CD14-positive monocyte (primary cell): ENCODE measurements at regions not wholly inside any gene's neighbourhood (a gene's known extent, or its start where the extent isn't known, plus 50 kb on each side); places are given as distances from the start of the nearest gene placed in this dataset.

Source experiments
- DNase-seq, 3 donors: peaks; one replicate each; pipeline ENCODE4 v3.0.0-alpha.2; 2011 to 2022
- H2AFZ ChIP-seq: 2 replicates; pipeline ENCODE4 v1.6.0; 2012; ENCODE audit warnings: mild to moderate bottlenecking, low read depth, low read length, inconsistent platforms; ENCODE audit not compliant: insufficient read depth, poor library complexity, severe bottlenecking
- H3K27ac ChIP-seq, 2 donors: 1 replicate in 1 of 2; 2 replicates in 1 of 2; pipeline ENCODE4 v1.5.1; 2012 to 2013; ENCODE audit warnings: low read length in 2 of 2, control low read depth in 1 of 2, inconsistent platforms in 1 of 2, low read depth in 1 of 2, mild to moderate bottlenecking in 1 of 2
- H3K27me3 ChIP-seq, 2 donors: one replicate each; pipeline versions ENCODE4 v1.6.0 to v1.6.1; 2011 to 2013; ENCODE audit warnings: low read length in 2 of 2; ENCODE audit not compliant: control insufficient read depth in 2 of 2, insufficient read depth in 2 of 2
- H3K36me3 ChIP-seq, 2 donors: replicated peaks in 1 of 2; 1 replicate in 1 of 2; 2 replicates in 1 of 2; pipeline versions ENCODE4 v1.5.1 to v1.6.1; 2012 to 2013; ENCODE audit warnings: low read length in 2 of 2, control low read depth in 1 of 2, inconsistent platforms in 1 of 2, mild to moderate bottlenecking in 1 of 2; ENCODE audit not compliant: insufficient read depth in 2 of 2, control insufficient read depth in 1 of 2
- H3K4me1 ChIP-seq, 2 donors: 1 replicate in 1 of 2; 2 replicates in 1 of 2; pipeline versions ENCODE4 v1.5.1 to v1.6.1; 2012 to 2013; ENCODE audit warnings: low read length in 2 of 2, control low read depth in 1 of 2, inconsistent platforms in 1 of 2, mild to moderate bottlenecking in 1 of 2, moderate library complexity in 1 of 2; ENCODE audit not compliant: insufficient read depth in 2 of 2, control insufficient read depth in 1 of 2
- H3K4me2 ChIP-seq: replicated peaks from 2 replicates; pipeline ENCODE3; 2012; ENCODE audit warnings: low read length, moderate library complexity, mild to moderate bottlenecking; ENCODE audit not compliant: poor library complexity, severe bottlenecking; ENCODE audit errors: extremely low read depth
- H3K4me3 ChIP-seq, 3 experiments: fragments of 200-600 bp in 1 of 3; sonication (generic) in 1 of 3; replicated peaks in 1 of 3; 1 replicate in 2 of 3; 2 replicates in 1 of 3; pipeline ENCODE4 v1.5.1; 2011 to 2013; ENCODE audit warnings: low read length in 3 of 3, mild to moderate bottlenecking in 3 of 3, control low read depth in 2 of 3, low read depth in 2 of 3, inconsistent platforms in 1 of 3, moderate library complexity in 1 of 3
- H3K79me2 ChIP-seq: 2 replicates; pipeline ENCODE4 v1.6.0; 2012; ENCODE audit warnings: mild to moderate bottlenecking, control low read depth, inconsistent platforms, low read length, moderate library complexity; ENCODE audit not compliant: insufficient read depth
- H3K9ac ChIP-seq: 2 replicates; pipeline ENCODE4 v1.6.0; 2017; ENCODE audit warnings: low read length, mild to moderate bottlenecking; ENCODE audit not compliant: insufficient read depth, poor library complexity, severe bottlenecking
- H3K9me3 ChIP-seq, 2 donors: replicated peaks in 1 of 2; 1 replicate in 1 of 2; 2 replicates in 1 of 2; pipeline versions ENCODE4 v1.5.1 to v1.6.1; 2012 to 2013; ENCODE audit warnings: low read length in 2 of 2, control low read depth in 1 of 2; ENCODE audit not compliant: control insufficient read depth in 1 of 2, insufficient read depth in 1 of 2
- H4K20me1 ChIP-seq: 2 replicates; pipeline ENCODE4 v1.6.0; 2012; ENCODE audit warnings: mild to moderate bottlenecking, low read length, control low read depth, moderate library complexity; ENCODE audit not compliant: insufficient read depth
- H3K27ac Mint-ChIP-seq, 7 donors: one replicate each; pipeline ENCODE4 v1.8.0; 2020; ENCODE audit warnings: mild to moderate bottlenecking in 7 of 7, mixed read lengths in 7 of 7, moderate library complexity in 6 of 7, inconsistent platforms in 2 of 7
- H3K27me3 Mint-ChIP-seq, 3 donors: one replicate each; pipeline ENCODE4 v1.8.0; 2021 to 2022; ENCODE audit warnings: low read depth in 3 of 3, mild to moderate bottlenecking in 3 of 3, mixed read lengths in 3 of 3, moderate library complexity in 3 of 3, inconsistent platforms in 1 of 3
- H3K36me3 Mint-ChIP-seq, 2 donors: one replicate each; pipeline ENCODE4 v1.8.0; 2020; ENCODE audit warnings: mixed read lengths in 2 of 2, inconsistent platforms in 1 of 2, mild to moderate bottlenecking in 1 of 2
- H3K4me1 Mint-ChIP-seq: one replicate; pipeline ENCODE4 v1.8.0; 2020; ENCODE audit warnings: mild to moderate bottlenecking, mixed read lengths
- H3K4me3 Mint-ChIP-seq, 2 donors: one replicate each; pipeline ENCODE4 v1.8.0; 2020; ENCODE audit warnings: mild to moderate bottlenecking in 2 of 2, mixed read lengths in 2 of 2, moderate library complexity in 1 of 2
- H3K9me3 Mint-ChIP-seq, 7 donors: one replicate each; pipeline ENCODE4 v1.8.0; 2020 to 2022; ENCODE audit warnings: mixed read lengths in 7 of 7, mild to moderate bottlenecking in 6 of 7, moderate library complexity in 6 of 7, inconsistent platforms in 2 of 7
- CTCF ChIP-seq: fragments of 200-600 bp; IDR thresholded peaks from one replicate; pipeline ENCODE4 v1.8.0; 2022; ENCODE audit warnings: antibody characterized with exemption, mild to moderate bottlenecking
- WGBS: methylation state at CpG from one replicate; pipeline ENCODE4 v1.1.5; 2013; ENCODE audit warnings: missing lambda C conversion rate; ENCODE audit not compliant: insufficient coverage; 5-methylcytosine and 5-hydroxymethylcytosine counted together
- intact Hi-C, 2 donors: fragments of 100-400 bp; cut with micrococcal nuclease; formaldehyde crosslinking; loops; one replicate each; pipeline versions ENCODE4 v1.15.0 to v1.15.1; 2023

GRCh38 chr14:97023871-97024270 lies 226.7 kb downstream of the VRK1 start:
- H3K36me3 Mint-ChIP-seq = no peaks in the 10 kb centered on the region
- H3K4me3 Mint-ChIP-seq = no peak overlapping the region
- no peak overlapping the region for H3K27ac Mint-ChIP-seq
- 90% methylated on average over 4 of the region's 6 CpGs for WGBS
- no peak overlapping the region for H3K9ac ChIP-seq
- peaks cover 4% of the 10 kb centered on the region for H3K4me1 Mint-ChIP-seq
- no peak overlapping the region for H3K4me2 ChIP-seq
- no peak overlapping the region for H3K27ac ChIP-seq
- no peaks in the 10 kb centered on the region for H3K9me3 ChIP-seq
- H3K27me3 Mint-ChIP-seq = peaks cover 17 to 58% (median 34%) of the 10 kb centered on the region in 3 donors
- H2AFZ ChIP-seq = no peak overlapping the region
- no peaks in the 10 kb centered on the region for H3K4me1 ChIP-seq
- H3K9me3 Mint-ChIP-seq = peaks cover 0 to 3% (median 0%) of the 10 kb centered on the region in 7 donors
- no peak for DNase-seq
- TF ChIP-seq CTCF = no peak
- H3K79me2 ChIP-seq = no peaks in the 10 kb centered on the region
- H3K27me3 ChIP-seq = peaks cover 15 to 30% of the 10 kb centered on the region in 2 donors
- H3K36me3 ChIP-seq = no peaks in the 10 kb centered on the region
- no peak overlapping the region for H3K4me3 ChIP-seq
- intact Hi-C loops = no loop called here
- no peaks in the 10 kb centered on the region for H4K20me1 ChIP-seq

- H3K27me3 ChIP-seq = peaks cover 15 to 31% of the 10 kb centered on the region in 2 donors
- Mint-ChIP-seq H3K4me1 (peaks cover 4% of the 10 kb centered on the region), H3K4me3 (peak overlapping the region in 1 of 2 donors; percentile 67), H3K9me3 (peaks cover 0 to 3% (median 0%) of the 10 kb centered on the region in 7 donors), H3K27me3 (peaks cover 13 to 58% (median 34%) of the 10 kb centered on the region in 3 donors), H3K27ac (no peak overlapping the region), H3K36me3 (no peaks in the 10 kb centered on the region)
- no peaks in the 10 kb centered on the region for H3K9me3 ChIP-seq
- DNase-seq = no peak
- no peak for TF ChIP-seq CTCF
- no peaks in the 10 kb centered on the region for H3K36me3 ChIP-seq
- no peak overlapping the region for H3K4me2 ChIP-seq
- H3K27ac ChIP-seq = no peak overlapping the region
- H4K20me1 ChIP-seq = no peaks in the 10 kb centered on the region
- no peaks in the 10 kb centered on the region for H3K79me2 ChIP-seq
- H2AFZ ChIP-seq = no peak overlapping the region
- H3K4me3 ChIP-seq = no peak overlapping the region
- no peak overlapping the region for H3K9ac ChIP-seq
- H3K4me1 ChIP-seq = no peaks in the 10 kb centered on the region
- WGBS = 100% methylated on average over 2 of the region's 7 CpGs
- intact Hi-C loops = no loop called here
Observed at GRCh38 chr14:97024300-97024699, 227.1 kb downstream of the VRK1 start.
